Caco-2 (cell line): ENCODE measurements at regions not wholly inside any gene's neighbourhood (a gene's known extent, or its start where the extent isn't known, plus 50 kb on each side); places are given as distances from the start of the nearest gene placed in this dataset.

ENCODE experiments used
- BruUV-seq: library from RNA; stranded (reverse); fragments of 400-500 nt; replicated peaks from 2 replicates; lab custom pipeline; 2021; lab: Mats Ljungman, UMichigan
- CTCF ChIA-PET: fragments of 300-600 bp; sonication (Branson Sonifier 250); formaldehyde crosslinking; loops from one replicate; lab custom pipeline; 2022; ENCODE audit warnings: antibody characterized with exemption; lab: Charles Lee
- POLR2A ChIA-PET: fragments of 300-600 bp; sonication (Branson Sonifier 250); formaldehyde crosslinking; loops from one replicate; lab custom pipeline; 2022; ENCODE audit warnings: antibody characterized with exemption; lab: Charles Lee
- DNase-seq, 2 experiments: peaks; one replicate each; pipeline versions ENCODE4 v3.0.0 to v3.0.0-alpha.2; 2020 to 2022
- H3K27me3 ChIP-seq: replicated peaks from 2 replicates; pipeline ENCODE4 v1.6.0; 2011; ENCODE audit warnings: low read length; ENCODE audit not compliant: control insufficient read depth, insufficient read depth
- H3K36me3 ChIP-seq: 2 replicates; pipeline ENCODE4 v1.5.1; 2011; ENCODE audit warnings: low read length; ENCODE audit not compliant: control insufficient read depth, insufficient read depth
- H3K4me1 ChIP-seq: fragments of 250-450 bp; sonication (Bioruptor Pico); 2 replicates; pipeline ENCODE4 v1.5.1; 2020; ENCODE audit warnings: mild to moderate bottlenecking
- H3K4me3 ChIP-seq: 2 replicates; pipeline ENCODE4 v1.5.1; 2011; ENCODE audit warnings: low read depth, mild to moderate bottlenecking, control low read depth, low read length
- H3K9me3 ChIP-seq: fragments of 250-450 bp; sonication (Bioruptor Pico); 2 replicates; pipeline ENCODE4 v1.5.1; 2020; ENCODE audit warnings: mild to moderate bottlenecking, moderate library complexity
- H3K27ac Mint-ChIP-seq: one replicate; pipeline ENCODE4 v1.8.0; 2022; ENCODE audit warnings: mixed read lengths; ENCODE audit not compliant: unreplicated experiment
- H3K27me3 Mint-ChIP-seq: one replicate; pipeline ENCODE4 v1.8.0; 2022; ENCODE audit warnings: mixed read lengths; ENCODE audit not compliant: insufficient read depth, unreplicated experiment
- H3K36me3 Mint-ChIP-seq: one replicate; pipeline ENCODE4 v1.8.0; 2022; ENCODE audit warnings: mild to moderate bottlenecking, mixed read lengths; ENCODE audit not compliant: insufficient read depth, unreplicated experiment
- H3K4me1 Mint-ChIP-seq: one replicate; pipeline ENCODE4 v1.8.0; 2022; ENCODE audit warnings: low read depth, mixed read lengths; ENCODE audit not compliant: unreplicated experiment
- H3K4me3 Mint-ChIP-seq: one replicate; pipeline ENCODE4 v1.8.0; 2022; ENCODE audit warnings: mild to moderate bottlenecking, moderate library complexity, mixed read lengths; ENCODE audit not compliant: unreplicated experiment
- H3K9me3 Mint-ChIP-seq: one replicate; pipeline ENCODE4 v1.8.0; 2022; ENCODE audit warnings: mixed read lengths; ENCODE audit not compliant: unreplicated experiment
- CTCF ChIP-seq, 2 experiments: fragments of 200-600 bp in 1 of 2; IDR thresholded peaks; 1 replicate in 1 of 2; 2 replicates in 1 of 2; pipeline versions ENCODE4 v1.5.1 to v1.8.0; 2011 to 2022; ENCODE audit warnings: antibody characterized with exemption in 1 of 2, control low read depth in 1 of 2, inconsistent platforms in 1 of 2, low read depth in 1 of 2, low read length in 1 of 2, mild to moderate bottlenecking in 1 of 2, moderate library complexity in 1 of 2; ENCODE audit not compliant: insufficient read depth in 1 of 2, severe bottlenecking in 1 of 2, unreplicated experiment in 1 of 2
- intact Hi-C: fragments of 100-400 bp; cut with micrococcal nuclease; formaldehyde crosslinking; loops from one replicate; pipeline ENCODE4 v1.10.0; 2022; ENCODE audit not compliant: unreplicated experiment

- no peak overlapping the region for H3K4me3 Mint-ChIP-seq
- ChIA-PET POLR2A (no interaction called here), CTCF (interaction anchor here (1.0 kb wide), 1 partner anchor 9 kb away, joined by 4 read pairs; no protein-coding TSS in a partner anchor)
- Histone ChIP-seq H3K27me3 (no peaks in the 10 kb centered on the region), H3K4me3 (no peak overlapping the region), H3K36me3 (no peaks in the 10 kb centered on the region), H3K9me3 (no peaks in the 10 kb centered on the region), H3K4me1 (peaks cover 6% of the 10 kb centered on the region; the same call in 1 of the 2 replicates)
- H3K27ac Mint-ChIP-seq = no peak overlapping the region
- no peak for TF ChIP-seq CTCF (IDR thresholded peaks at IDR 0.05; ENCODE audit: insufficient read depth in 1 of 2, low read depth in 1 of 2, low read length in 1 of 2, severe bottlenecking in 1 of 2, unreplicated experiment in 1 of 2)
- no peak for DNase-seq
- no peaks in the 10 kb centered on the region for H3K27me3 Mint-ChIP-seq
- BruUV-seq = no TSS peak
- no peaks in the 10 kb centered on the region for H3K36me3 Mint-ChIP-seq
- intact Hi-C loops = no loop called here
- H3K9me3 Mint-ChIP-seq = no peaks in the 10 kb centered on the region
- no peaks in the 10 kb centered on the region for H3K4me1 Mint-ChIP-seq
Measured at GRCh38 chr2:12442476-12442847, 274.3 kb upstream of the TRIB2 start.

GRCh38 chr2:12448846-12449505 is 267.8 kb upstream of the TRIB2 start:
- H3K4me3 Mint-ChIP-seq = no peak overlapping the region
- H3K27me3 Mint-ChIP-seq = no peaks in the 10 kb centered on the region
- H3K36me3 Mint-ChIP-seq = no peaks in the 10 kb centered on the region
- intact Hi-C loops = no loop called here
- no peaks in the 10 kb centered on the region for H3K9me3 ChIP-seq
- ChIA-PET POLR2A (no interaction called here), CTCF (no interaction called here)
- no peak overlapping the region for H3K4me3 ChIP-seq
- no TSS peak for BruUV-seq
- no peaks in the 10 kb centered on the region for H3K9me3 Mint-ChIP-seq
- H3K27ac Mint-ChIP-seq = no peak overlapping the region
- no peaks in the 10 kb centered on the region for H3K36me3 ChIP-seq
- H3K27me3 ChIP-seq = no peaks in the 10 kb centered on the region
- no peak for DNase-seq
- peaks cover 16% of the 10 kb centered on the region for H3K4me1 ChIP-seq
- peaks cover 18% of the 10 kb centered on the region for H3K4me1 Mint-ChIP-seq
- TF ChIP-seq CTCF (IDR thresholded peaks at IDR 0.05; ENCODE audit: insufficient read depth in 1 of 2, low read depth in 1 of 2, low read length in 1 of 2, severe bottlenecking in 1 of 2, unreplicated experiment in 1 of 2) = no peak

GRCh38 chr2:12451726-12452125 is 265.0 kb upstream of the TRIB2 start:
- no peaks in the 10 kb centered on the region for H3K9me3 Mint-ChIP-seq
- no peak overlapping the region for H3K27ac Mint-ChIP-seq
- Histone ChIP-seq H3K4me1 (peaks cover 24% of the 10 kb centered on the region), H3K36me3 (no peaks in the 10 kb centered on the region), H3K27me3 (no peaks in the 10 kb centered on the region), H3K9me3 (no peaks in the 10 kb centered on the region), H3K4me3 (no peak overlapping the region)
- no peak for TF ChIP-seq CTCF (IDR thresholded peaks at IDR 0.05; ENCODE audit: insufficient read depth in 1 of 2, low read depth in 1 of 2, low read length in 1 of 2, severe bottlenecking in 1 of 2, unreplicated experiment in 1 of 2)
- peaks cover 22% of the 10 kb centered on the region for H3K4me1 Mint-ChIP-seq
- peak overlapping the region; percentile 14 for H3K4me3 Mint-ChIP-seq
- no TSS peak for BruUV-seq
- CTCF ChIA-PET = no interaction called here
- no peaks in the 10 kb centered on the region for H3K27me3 Mint-ChIP-seq
- H3K36me3 Mint-ChIP-seq = peaks cover 5% of the 10 kb centered on the region
- DNase-seq = peak; percentile 56 to 73
- intact Hi-C loops = loop anchor here (1.0 kb wide), 2 partner anchors 35 to 63 kb away; no protein-coding TSS in a partner anchor
- POLR2A ChIA-PET = no interaction called here
